K562 (cell line): ENCODE measurements at regions not wholly inside any gene's neighbourhood (a gene's known extent, or its start where the extent isn't known, plus 50 kb on each side); places are given as distances from the start of the nearest gene placed in this dataset.

Source experiments
- EP300 ChIP-seq: IDR thresholded peaks from 2 replicates; pipeline ENCODE4 v1.6.1; 2012; ENCODE audit warnings: low read length, improper control_type of control experiment
- EZH2 ChIP-seq: IDR thresholded peaks from 2 replicates; pipeline ENCODE4 v1.6.1; 2012; ENCODE audit warnings: low read depth, mild to moderate bottlenecking, inconsistent platforms, low read length, borderline replicate concordance
- GATAD2B ChIP-seq: fragments of 450-650 bp; IDR thresholded peaks from 2 replicates; pipeline ENCODE4 v1.6.1; 2017; ENCODE audit warnings: mild to moderate bottlenecking, borderline replicate concordance
- MYNN ChIP-seq, 2 experiments: sonication (generic); formaldehyde crosslinking in 1 of 2; IDR thresholded peaks; 2 replicates each; pipeline versions ENCODE4 v1.5.0 to v1.6.1; 2016 to 2020; ENCODE audit warnings: antibody characterized with exemption in 1 of 2, missing genetic modification reagents in 1 of 2
- POLR2AphosphoS5 ChIP-seq: IDR thresholded peaks from 2 replicates; pipeline ENCODE4 v1.6.1; 2011; ENCODE audit warnings: mild to moderate bottlenecking, low read depth, low read length, moderate library complexity; ENCODE audit not compliant: control insufficient read depth, insufficient read depth
- RCOR1 ChIP-seq, 2 experiments: IDR thresholded peaks; 2 replicates each; pipeline ENCODE4 v1.6.1; 2012; ENCODE audit warnings: low read depth in 2 of 2, low read length in 2 of 2, borderline replicate concordance in 1 of 2, improper control_type of control experiment in 1 of 2
- RFX1 ChIP-seq: fragments of 450-650 bp; IDR thresholded peaks from 2 replicates; pipeline ENCODE4 v1.6.1; 2016; ENCODE audit warnings: mild to moderate bottlenecking, moderate library complexity
- ZNF766 ChIP-seq: fragments of 200-800 bp; sonication (Bioruptor generic); conservative IDR thresholded peaks from 2 replicates; pipeline ENCODE4 v1.6.1; 2016; ENCODE audit warnings: missing genetic modification characterization, missing compliant biosample characterization
- TF ChIP-seq, protein P1 (sequence below): fragments of 250-450 bp; sonication (Bioruptor Pico); IDR thresholded peaks from 2 replicates; pipeline ENCODE4 v1.5.0; 2020; ENCODE audit warnings: mild to moderate bottlenecking, borderline replicate concordance
- TF ChIP-seq, protein P2 (sequence below): fragments of 250-450 bp; sonication (Bioruptor Pico); IDR thresholded peaks from 2 replicates; pipeline ENCODE4 v1.8.0; 2021; ENCODE audit warnings: mild to moderate bottlenecking, moderate library complexity
- TF ChIP-seq, protein P3 (sequence below), 3 experiments: IDR thresholded peaks in 2 of 3; conservative IDR thresholded peaks in 1 of 3; 2 replicates each; pipeline ENCODE4 v1.5.1; 2011 to 2012; ENCODE audit warnings: low read length in 3 of 3, mild to moderate bottlenecking in 3 of 3, control low read depth in 2 of 3, improper control_type of control experiment in 1 of 3, inconsistent platforms in 1 of 3, low read depth in 1 of 3, mixed read lengths in 1 of 3, moderate library complexity in 1 of 3; ENCODE audit not compliant: insufficient read depth in 2 of 3
- TF ChIP-seq, protein P4 (sequence below): fragments of 450-650 bp; IDR thresholded peaks from 2 replicates; pipeline ENCODE4 v1.6.1; 2016; ENCODE audit warnings: antibody characterized with exemption

DNA sequence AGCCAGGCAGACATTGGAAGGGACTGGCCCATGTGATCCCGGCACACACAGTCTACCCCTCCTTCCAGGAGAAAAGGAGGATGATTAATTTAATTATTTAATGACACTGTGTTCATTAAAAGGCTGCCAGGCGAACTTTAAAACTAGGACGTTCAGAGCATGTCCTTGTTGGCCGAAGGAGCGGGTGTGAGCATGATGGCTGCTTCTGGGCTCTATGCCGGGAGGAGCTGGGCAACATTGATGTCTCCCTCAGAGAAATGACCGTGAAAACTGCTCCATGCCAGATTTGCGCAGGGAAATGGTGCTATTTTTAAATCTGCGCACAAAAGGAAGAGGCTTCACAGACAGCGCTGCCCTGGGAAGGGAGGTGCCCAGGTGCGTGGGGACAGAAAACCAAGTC, 284.9 kb upstream of the IRX4 start:
- no peak for TF ChIP-seq EZH2
- no peak for TF ChIP-seq MYNN (IDR thresholded peaks at IDR 0.05)
- TF ChIP-seq MYNN (CRISPR knock-in tag; IDR thresholded peaks at IDR 0.05): no peak
- TF ChIP-seq RFX1: no peak
- no peak for TF ChIP-seq GATAD2B
- no peak for TF ChIP-seq ZNF766 (CRISPR knock-in tag)
- TF ChIP-seq, protein P1, sequence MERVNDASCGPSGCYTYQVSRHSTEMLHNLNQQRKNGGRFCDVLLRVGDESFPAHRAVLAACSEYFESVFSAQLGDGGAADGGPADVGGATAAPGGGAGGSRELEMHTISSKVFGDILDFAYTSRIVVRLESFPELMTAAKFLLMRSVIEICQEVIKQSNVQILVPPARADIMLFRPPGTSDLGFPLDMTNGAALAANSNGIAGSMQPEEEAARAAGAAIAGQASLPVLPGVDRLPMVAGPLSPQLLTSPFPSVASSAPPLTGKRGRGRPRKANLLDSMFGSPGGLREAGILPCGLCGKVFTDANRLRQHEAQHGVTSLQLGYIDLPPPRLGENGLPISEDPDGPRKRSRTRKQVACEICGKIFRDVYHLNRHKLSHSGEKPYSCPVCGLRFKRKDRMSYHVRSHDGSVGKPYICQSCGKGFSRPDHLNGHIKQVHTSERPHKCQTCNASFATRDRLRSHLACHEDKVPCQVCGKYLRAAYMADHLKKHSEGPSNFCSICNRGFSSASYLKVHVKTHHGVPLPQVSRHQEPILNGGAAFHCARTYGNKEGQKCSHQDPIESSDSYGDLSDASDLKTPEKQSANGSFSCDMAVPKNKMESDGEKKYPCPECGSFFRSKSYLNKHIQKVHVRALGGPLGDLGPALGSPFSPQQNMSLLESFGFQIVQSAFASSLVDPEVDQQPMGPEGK (CRISPR knock-in tag): no peak
- no peak for TF ChIP-seq RCOR1 (IDR thresholded peaks at IDR 0.05; ENCODE audit: borderline replicate concordance in 1 of 2, low read depth in 2 of 2, low read length in 2 of 2)
- TF ChIP-seq, protein P2, sequence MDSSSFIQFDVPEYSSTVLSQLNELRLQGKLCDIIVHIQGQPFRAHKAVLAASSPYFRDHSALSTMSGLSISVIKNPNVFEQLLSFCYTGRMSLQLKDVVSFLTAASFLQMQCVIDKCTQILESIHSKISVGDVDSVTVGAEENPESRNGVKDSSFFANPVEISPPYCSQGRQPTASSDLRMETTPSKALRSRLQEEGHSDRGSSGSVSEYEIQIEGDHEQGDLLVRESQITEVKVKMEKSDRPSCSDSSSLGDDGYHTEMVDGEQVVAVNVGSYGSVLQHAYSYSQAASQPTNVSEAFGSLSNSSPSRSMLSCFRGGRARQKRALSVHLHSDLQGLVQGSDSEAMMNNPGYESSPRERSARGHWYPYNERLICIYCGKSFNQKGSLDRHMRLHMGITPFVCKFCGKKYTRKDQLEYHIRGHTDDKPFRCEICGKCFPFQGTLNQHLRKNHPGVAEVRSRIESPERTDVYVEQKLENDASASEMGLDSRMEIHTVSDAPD (CRISPR knock-in tag): no peak
- TF ChIP-seq POLR2AphosphoS5: no peak
- TF ChIP-seq, protein P3, sequence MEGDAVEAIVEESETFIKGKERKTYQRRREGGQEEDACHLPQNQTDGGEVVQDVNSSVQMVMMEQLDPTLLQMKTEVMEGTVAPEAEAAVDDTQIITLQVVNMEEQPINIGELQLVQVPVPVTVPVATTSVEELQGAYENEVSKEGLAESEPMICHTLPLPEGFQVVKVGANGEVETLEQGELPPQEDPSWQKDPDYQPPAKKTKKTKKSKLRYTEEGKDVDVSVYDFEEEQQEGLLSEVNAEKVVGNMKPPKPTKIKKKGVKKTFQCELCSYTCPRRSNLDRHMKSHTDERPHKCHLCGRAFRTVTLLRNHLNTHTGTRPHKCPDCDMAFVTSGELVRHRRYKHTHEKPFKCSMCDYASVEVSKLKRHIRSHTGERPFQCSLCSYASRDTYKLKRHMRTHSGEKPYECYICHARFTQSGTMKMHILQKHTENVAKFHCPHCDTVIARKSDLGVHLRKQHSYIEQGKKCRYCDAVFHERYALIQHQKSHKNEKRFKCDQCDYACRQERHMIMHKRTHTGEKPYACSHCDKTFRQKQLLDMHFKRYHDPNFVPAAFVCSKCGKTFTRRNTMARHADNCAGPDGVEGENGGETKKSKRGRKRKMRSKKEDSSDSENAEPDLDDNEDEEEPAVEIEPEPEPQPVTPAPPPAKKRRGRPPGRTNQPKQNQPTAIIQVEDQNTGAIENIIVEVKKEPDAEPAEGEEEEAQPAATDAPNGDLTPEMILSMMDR (IDR thresholded peaks at IDR 0.05 in 2 of 3, conservative IDR thresholded peaks at IDR 0.05 in 1 of 3; ENCODE audit: insufficient read depth in 2 of 3, low read depth in 1 of 3, low read length in 3 of 3): no peak
- TF ChIP-seq, protein P4, sequence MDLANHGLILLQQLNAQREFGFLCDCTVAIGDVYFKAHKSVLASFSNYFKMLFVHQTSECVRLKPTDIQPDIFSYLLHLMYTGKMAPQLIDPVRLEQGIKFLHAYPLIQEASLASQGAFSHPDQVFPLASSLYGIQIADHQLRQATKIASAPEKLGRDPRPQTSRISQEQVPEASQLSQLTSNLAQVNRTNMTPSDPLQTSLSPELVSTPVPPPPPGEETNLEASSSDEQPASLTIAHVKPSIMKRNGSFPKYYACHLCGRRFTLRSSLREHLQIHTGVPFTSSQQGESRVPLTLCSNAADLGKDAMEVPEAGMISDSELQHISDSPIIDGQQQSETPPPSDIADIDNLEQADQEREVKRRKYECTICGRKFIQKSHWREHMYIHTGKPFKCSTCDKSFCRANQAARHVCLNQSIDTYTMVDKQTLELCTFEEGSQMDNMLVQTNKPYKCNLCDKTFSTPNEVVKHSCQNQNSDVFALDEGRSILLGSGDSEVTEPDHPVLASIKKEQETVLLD: no peak
- no peak for TF ChIP-seq EP300
